GM19025 (cell line): ENCODE measurements at regions not wholly inside any gene's neighbourhood (a gene's known extent, or its start where the extent isn't known, plus 50 kb on each side); places are given as distances from the start of the nearest gene placed in this dataset.
"Not testable (repeated sequence)": the region's sequence is repeated elsewhere in the genome, so short reads cannot be mapped to it uniquely, and the experiment has no call there.

Experiments
- ATAC-seq: cut with Tn5 transposase; IDR thresholded peaks from one replicate; pipeline ENCODE4 v1.9.1; 2021; ENCODE audit warnings: mild to moderate bottlenecking, low read depth, moderate library complexity; ENCODE audit not compliant: unreplicated experiment

DNA sequence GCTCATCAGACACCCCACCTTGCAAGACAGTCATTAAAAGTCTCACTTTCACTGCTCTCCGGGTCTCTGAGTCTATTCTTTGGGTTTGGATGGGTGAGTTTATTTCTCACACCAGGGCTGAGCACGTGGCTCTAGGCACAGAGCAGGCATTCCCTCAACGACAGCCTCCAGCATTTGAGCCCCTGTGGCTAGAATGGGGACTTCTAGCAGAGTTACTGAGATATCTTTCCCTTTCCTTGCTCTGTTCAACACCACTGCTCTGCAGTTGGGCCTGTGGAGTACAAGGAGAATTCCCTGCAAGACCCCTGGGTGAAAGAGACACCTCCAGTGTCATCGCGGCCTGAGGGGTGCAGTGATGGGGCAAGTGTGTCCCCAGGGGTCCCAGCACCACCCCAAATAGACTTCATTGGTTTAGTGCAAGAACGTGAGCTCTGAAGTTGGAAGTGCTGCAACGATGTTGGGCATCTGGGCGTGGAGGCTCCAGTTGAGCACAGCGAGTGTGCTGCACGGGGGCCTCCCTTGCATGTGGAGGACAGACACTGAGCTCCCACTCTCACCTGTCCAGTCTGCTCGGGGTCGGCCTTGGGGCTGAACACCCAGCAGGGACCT, 184.1 kb upstream of the HS6ST1 start:
- no peak for ATAC-seq

DNA sequence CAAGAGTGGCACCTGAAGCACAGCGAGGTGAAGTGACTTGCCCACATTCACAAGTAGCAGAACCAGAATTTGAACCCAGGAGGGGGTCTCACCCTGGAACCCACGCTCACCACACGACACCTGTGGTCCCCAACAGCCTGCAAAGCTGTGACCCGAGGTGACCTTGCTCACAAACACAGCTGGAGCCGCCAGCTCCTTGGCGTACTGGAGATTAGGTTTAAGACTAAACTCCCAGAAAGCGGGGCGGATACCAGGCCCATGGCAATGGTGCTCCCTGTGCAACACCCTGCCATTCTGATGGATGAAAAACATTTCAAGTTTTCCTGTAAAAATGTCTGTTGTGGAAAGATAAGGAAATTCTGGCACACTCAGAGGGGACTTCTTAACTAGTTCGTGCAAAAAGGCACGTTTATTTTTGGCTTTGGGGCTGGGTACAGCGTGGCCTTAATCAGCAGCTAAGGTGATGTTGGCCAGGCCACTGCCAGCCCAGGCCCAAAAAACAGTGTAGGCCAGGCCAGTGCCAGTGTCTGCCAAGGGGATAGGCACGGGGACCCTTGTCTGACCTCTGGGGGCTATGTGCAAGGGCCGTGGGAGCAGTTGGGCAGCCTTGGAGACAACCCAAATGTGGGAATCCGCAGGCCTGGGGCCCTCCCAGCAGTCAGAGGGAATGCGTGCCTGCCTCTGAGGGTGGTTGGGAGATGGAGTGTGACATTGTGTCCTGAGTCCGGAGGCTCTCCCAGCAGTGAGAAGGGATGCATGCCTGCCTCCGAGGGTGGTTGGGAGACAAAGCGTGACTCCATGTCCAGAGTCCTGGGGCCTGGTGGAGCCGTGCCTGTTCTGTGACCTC, 185.0 kb upstream of the HS6ST1 start:
- ATAC-seq: no peak

DNA sequence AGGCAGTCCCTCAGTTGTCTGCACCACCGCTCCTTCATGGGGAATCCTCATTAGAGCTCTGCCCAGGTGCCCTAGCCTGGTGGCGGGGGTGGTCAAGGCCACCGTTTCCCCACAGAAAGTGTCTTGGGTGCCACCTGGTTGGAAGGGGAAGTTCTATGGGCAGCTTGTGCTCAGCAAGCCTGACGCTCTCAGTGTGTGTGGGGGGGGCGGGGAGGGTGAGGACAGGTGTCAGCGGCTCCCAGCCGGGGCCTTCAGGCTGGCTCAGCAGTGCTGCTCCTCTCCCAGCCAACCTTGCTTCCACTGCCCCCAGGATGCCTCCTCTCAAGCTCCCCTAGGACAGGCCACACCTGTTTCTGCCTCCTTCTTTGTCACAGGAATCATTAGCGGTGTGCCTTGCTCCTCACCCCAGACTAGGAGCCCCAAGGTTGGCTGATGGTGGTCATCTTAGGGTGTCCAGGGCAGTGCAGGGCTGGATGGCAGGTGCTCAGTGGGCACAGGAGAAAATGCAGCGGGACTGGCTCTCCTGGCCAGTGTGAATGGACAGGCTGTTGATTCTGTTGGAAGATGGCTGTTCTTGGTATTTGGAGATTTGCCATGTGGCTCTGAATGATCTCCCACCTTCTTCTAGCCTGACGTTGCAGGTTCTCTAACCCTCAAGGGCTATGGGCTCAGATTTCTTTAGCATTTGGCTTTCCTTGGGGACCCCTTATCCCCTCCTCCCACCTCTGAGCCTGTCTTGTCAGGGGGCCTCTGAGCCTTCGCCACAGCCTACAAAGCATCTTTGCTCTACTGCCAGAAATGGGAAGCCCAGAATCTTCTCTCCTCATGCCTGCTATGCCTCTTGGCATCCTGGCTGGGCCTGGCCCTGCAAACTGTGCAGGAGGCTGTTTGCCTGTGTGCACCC, 185.8 kb upstream of the HS6ST1 start:
- ATAC-seq: no peak

DNA sequence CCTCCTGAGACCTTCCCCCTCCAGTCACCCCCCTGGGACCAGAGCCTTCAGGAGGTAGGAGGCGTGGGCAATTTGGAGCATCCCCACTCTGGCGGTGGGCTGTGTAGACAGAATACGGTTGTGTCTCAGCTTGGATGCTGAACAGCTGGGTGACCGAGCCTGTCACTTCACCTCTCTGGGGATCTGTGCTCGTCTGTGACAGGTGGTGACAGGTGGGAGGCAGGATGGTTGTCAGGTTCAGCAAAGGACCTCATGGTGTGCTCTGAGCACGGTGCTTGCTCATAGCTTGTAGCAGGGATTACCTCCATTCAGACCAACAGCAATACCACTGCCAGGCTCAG, 186.5 kb upstream of the HS6ST1 start:
- no peak for ATAC-seq

DNA sequence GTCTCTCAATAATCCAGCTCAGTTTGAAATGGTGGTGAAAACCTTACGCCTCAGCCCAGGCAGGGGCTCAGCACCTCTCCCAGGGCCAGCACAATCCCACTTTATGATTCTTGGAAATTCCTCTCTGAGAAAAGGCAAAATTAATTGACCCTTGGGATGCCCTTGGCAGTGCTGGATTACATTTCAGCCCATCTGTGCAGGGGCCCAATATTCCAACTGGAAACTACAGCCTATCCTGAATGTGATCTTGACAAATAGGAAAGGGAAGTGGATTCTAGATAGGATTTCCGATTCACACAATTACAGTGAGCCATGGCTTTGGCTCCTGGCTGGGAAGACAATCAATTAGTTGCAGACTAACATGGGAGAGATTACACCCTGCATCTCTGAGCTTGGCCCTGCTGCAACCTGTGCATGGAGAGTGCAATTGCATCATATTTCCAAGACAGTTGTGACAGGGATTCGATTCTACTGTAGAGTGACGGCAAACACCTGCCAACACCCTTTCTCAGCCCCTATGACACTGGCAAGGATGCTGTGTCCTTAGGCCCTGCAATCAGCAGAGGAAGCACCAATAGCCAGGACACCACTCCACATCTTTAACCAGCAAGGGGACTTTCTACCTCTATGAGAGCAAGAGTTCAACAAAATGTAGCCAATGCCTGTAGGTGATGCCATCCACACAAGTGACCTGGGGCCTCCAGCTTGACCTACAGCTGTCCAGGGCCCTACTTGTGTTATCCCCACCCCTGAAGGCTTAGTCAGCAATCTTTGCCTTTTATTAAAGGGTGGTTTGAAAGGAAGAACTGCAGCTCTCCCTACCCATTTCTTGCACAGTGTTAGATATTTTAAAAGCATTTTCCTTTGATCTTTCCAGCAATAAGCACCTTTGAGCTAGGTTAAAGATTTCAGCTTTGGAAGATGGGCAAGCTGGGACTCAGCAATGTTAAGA, 187.2 kb upstream of the HS6ST1 start:
- ATAC-seq: no peak

DNA sequence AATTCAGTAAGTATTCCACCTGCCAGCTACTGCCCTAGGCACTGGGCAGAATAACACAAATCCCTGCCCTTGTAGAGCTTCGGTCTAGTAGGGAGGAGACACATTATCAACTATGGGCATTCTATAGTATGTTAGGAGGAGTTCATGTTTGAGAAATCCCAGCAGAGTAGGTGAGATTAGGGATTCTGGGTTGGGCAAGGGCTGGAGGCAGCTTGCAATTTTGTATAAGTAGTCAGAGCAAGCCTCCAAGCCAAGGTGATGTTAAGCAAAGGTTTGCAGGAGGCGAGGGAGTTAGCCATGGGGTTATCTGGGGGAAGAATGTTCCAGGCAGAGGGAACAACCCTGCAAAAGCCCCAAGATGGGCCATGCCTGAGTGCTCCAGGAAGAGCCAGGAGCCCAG, 187.9 kb upstream of the HS6ST1 start:
- no peak for ATAC-seq

DNA sequence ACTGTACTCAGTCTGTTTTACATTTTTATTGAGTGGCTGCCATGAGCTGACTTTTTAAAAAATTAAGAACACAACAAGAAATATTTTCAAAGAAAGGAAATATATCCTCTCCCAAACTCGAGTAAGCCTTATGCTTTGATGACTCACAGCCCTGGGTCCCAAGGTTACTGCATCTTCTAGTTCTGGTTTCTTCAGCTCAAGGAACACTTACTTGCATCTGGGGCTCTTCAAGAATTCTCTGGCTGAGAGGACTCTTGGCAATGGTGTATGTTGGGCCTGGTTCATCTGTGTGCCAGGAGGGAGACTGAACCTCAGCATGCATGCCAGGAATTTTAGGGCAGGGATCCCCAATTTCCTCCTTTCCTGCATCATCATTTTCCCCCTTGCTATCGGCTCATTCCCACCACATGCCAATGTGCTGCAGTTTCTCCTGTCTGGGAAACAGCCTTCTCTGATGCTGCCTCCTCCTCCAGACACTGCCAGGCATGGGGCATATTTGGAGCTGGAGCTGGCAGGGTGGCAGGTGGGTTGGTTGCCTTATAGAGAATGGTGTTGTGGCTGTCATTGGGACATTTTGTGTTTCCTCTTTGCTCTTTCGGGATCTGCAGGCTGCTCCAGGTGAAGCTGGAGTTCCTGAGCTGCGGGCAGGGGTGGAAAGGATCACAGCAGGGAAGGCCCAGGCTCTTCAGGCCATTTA, 192.2 kb upstream of the HS6ST1 start:
- no peak for ATAC-seq

DNA sequence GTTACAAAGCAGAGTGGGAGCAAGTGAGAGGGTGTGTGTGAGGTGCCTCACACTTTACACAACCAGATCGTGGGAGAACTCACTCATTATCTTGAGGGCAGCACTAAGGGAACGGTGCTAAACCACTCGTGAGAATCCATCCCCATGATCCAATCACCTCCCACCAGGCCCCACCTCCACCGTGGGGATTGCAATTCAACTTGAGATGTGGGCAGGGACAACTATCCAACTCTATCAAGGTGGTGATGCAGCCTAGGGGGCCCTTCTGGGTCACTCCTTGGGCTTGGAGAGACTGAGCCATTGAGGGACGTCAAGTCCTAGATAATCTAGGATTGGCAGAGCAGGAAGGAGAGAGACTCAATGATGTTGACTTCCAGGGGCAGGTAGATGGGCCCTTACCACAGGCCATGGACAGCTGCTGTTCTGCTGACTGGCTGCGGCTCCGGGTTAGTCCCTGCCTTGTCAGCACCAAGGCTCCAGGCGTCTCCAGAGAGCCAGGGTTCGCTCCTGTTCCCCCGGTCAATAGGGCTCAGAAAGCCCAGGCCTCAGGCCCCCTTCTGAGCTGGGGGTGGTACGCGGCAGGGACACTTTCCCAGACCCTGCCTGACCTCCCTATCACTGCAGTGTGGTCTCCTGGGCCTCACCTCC, 193.2 kb upstream of the HS6ST1 start:
- ATAC-seq: no peak

DNA sequence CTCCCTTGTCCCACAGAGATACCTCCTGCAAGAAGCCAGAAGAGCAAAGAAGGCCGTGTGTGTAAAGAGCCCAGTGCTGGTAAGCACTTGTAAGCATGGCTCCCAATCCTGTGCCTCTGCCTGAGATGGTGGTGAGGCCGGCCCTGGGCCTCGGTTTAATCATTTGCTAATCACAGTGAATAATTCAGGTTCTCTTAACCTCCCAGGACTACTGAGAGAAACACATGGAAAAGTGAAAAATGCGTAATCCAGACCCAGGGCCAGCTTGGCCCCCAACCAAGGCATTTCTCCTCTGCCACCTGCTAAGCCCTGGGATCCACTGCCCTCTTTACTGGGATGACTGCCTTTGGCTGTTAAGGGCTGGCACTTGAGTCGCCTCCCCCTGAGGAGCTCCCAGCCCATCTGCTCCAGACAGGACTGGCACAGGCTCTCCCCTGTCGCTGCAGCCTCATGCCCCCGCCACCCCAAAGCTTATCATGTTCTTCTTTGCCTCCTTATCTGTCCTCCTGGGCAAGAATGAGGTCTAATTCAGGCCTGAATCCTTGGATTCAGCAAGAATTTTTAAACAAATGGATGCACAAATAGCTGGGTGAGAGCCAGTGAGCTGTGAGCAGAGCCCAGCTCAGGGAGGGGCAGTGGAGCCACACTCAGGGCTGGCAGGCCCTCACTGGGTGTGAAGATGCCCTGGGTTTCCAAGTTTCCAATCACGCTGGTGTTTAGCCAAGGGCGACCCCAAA, 193.9 kb upstream of the HS6ST1 start:
- no peak for ATAC-seq

DNA sequence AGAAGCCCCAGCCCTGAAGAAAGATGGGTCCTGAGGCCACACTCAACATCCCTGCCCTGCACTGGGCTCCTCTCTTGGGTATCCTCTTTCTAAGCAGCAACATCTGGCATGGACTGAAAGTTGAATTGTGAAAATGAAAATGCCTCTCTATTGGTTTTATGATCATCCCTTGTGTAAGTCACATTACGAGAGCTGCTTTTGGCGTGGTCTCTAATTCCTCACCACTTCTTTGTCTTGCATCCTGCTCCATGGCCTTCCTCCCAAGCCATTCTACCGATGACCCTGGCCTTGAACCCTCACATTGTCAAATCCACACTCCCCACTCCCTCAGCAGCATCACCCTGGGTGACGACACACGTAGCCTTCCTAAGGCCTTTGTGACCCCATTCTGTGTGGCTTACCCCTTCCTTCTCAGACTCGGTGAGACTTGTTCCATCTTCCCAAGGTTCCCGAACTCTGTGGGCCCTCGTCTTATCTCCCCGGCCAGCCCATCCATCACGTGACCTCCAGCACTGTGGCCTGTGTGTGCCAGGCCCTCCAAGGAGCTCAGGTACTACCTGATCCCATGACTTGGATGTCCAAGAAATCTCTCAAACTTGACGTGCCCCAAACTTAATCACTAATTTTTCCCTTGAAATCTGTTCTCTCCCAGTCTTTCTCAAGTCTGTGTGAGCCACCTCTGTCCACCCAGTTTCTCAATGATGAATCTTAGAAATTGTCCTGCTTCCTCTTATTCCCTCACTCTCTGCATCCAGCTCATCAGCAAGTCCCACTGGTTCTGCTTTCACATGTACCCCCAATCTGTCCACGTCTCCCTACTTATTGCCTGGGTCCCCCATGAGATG, 194.7 kb upstream of the HS6ST1 start:
- ATAC-seq: no peak

DNA sequence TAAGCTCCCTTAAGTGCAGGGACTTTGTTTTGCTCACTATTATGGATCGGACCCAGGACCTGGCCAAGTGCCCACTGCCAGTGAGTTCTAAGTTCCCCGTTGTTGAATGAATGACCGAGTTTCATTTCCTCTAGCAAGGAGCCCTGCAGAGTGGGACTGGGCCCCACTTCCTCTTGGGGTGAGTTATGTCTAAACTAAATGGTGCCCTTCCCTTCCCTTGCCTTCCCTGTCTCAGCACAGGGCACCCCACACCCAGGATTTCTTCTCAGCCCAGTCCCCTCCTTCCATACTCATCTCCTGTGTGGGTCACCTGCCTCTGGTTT, 195.3 kb upstream of the HS6ST1 start:
- ATAC-seq: peak; percentile 59

DNA sequence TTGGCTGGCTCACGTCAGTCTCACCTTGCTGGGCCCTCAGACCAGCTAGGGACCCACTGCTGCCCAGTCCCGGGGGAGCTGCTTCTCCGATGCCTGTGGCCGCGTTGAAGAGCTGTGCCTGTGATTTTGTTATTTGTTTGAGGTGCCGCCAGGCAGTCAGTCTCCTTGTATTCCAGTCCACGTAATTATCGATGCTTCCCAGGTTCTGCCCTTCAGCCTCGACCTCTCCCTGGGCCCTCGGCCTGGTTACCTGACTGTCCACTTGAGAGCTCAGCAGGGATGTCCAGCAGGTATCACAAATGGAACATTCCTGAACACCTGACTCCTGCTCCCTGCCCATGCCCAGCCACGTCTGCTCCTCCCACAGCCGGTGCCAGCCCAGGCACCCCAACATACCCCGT, 195.9 kb upstream of the HS6ST1 start:
- no peak for ATAC-seq

DNA sequence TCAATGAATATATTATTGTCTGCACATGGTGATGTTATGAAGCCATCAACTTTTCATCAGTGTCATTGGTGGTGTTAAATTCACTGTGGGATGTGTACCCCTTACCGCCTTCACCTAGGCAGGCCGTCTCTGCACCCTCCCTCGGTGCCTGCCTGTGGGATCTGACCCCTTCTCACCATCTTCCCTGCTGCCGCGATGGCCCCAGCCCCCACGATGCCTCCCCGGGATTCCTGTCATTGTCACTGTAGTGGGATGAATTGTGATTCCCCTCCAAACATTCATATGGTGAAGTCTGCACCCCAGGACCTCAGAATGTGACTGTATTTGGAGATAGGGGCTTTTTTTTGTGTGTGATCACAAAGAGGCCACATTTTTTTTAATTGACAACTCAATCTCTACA, 198.3 kb upstream of the HS6ST1 start:
- no peak for ATAC-seq

DNA sequence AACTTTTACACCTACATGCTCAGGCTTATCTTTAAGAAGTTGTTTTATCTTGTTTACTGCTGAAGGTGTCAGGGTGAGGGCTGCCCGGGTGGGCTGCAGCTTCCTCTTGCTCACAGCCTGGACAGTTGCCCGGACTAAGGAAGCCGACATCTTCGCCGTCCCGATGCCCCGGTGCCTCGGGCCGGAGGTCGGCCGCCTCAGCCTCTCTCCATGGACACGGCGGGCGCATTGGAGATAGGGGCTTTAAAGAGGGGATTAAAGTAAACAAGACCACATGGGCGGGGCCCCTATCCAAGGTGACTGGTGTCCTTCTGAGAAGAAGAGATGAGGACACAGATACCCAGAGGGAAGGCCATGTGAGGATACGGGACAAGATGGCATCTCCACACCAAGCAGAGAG, 200.4 kb upstream of the HS6ST1 start:
- ATAC-seq: not testable (repeated sequence)

DNA sequence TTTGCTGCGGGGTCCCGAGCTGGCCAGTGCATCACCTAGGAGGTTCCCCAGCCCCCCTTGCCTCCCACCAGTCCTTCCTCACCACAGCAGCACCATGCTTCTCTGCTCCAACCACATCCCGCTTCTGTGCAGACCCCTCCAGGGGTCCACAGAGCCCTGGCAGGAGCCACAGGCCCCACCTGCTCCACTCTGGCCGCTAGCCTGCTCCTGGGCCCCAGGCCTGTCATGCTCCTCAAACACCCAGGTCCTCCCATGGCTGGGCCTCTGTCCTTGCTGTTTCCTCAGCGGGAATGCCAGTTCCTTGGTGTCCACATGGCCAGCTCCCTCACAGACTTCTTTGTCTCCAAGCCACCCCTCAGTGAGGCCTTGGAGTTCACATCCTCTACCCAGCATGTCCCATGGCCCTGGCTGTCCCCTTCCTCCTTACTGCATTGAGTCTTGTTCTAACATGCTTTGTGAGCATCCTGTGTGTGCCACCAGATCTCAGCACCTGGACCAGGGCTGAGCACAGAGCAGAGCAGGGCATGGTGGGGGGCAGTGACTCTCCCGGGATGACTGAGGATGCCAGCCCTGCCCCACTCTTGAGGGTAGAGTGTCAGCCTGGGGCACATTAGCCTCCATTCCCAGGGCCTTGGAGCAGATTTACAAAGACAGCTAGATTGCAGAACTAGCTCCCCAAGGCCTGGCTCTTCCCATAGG, 201.0 kb upstream of the HS6ST1 start:
- no peak for ATAC-seq

DNA sequence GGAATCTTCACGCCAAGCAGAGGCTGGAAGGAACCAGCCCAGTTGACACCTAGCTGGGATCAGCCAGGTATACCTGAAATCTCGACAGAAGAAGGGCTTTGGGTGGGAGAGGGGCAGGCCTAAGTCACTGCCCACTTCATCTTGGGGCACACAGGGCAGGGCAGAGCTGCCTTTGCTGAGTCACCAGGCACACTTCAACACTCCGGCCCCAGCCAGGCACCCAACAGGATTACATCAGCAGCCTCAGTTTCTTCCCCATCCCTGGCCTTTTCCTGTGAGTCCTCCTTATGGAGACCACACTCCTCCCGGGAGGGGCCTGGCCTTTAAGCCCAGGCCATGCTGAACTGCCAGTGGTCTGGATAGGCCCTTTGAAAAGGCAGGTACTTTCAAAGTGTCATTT, 201.7 kb upstream of the HS6ST1 start:
- no peak for ATAC-seq

DNA sequence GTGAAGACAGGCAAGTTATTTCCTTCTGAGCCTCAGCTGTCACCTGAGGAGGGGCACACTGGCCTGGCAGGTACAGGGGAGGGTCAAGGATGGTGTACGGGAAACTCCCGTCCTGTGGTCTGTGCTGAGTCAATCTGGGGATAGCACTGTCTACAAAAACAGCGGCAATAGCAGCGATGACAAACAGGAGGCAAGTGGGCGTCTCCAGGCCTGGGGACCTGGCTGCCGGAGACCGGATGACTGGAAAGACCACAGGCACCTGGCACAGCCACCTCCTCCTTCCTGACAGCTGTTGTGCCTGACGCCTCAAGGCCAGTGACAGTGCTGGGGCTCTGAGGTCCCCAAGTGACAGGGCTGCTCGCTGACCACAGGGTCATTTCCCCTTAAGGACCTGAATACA, 202.1 kb upstream of the HS6ST1 start:
- ATAC-seq: peak; percentile 90
